ACC112 (cell line): ENCODE measurements at regions not wholly inside any gene's neighbourhood (a gene's known extent, or its start where the extent isn't known, plus 50 kb on each side); places are given as distances from the start of the nearest gene placed in this dataset.

Source experiments
- H2AFZ ChIP-seq: fragments of 200-600 bp; sonication (generic); one replicate; pipeline ENCODE4 v1.6.0; 2017; ENCODE audit warnings: antibody characterized with exemption, low read length; ENCODE audit not compliant: unreplicated experiment
- H3K27ac ChIP-seq: fragments of 200-600 bp; sonication (generic); 2 replicates; pipeline ENCODE4 v1.5.1; 2014; ENCODE audit warnings: low read depth, mild to moderate bottlenecking, antibody characterized with exemption, low read length, moderate library complexity
- H3K27me3 ChIP-seq: fragments of 200-600 bp; sonication (generic); 2 replicates; pipeline ENCODE4 v1.6.1; 2014; ENCODE audit warnings: mild to moderate bottlenecking, antibody characterized with exemption, low read length, moderate library complexity, mixed read lengths; ENCODE audit not compliant: insufficient read depth
- H3K36me3 ChIP-seq: fragments of 200-600 bp; sonication (generic); 2 replicates; pipeline ENCODE4 v1.6.1; 2016; ENCODE audit warnings: mild to moderate bottlenecking, antibody characterized with exemption, low read length, moderate library complexity, mixed read lengths; ENCODE audit not compliant: insufficient read depth
- H3K4me1 ChIP-seq: fragments of 200-600 bp; sonication (generic); one replicate; pipeline ENCODE4 v1.6.1; 2016; ENCODE audit warnings: low read length, mixed read lengths; ENCODE audit not compliant: insufficient read depth, unreplicated experiment, control insufficient read depth
- H3K4me3 ChIP-seq: fragments of 200-600 bp; sonication (generic); 2 replicates; pipeline ENCODE4 v1.5.1; 2014; ENCODE audit warnings: mild to moderate bottlenecking, low read depth, low read length
- H3K79me2 ChIP-seq: fragments of 200-600 bp; sonication (generic); one replicate; pipeline ENCODE4 v1.6.0; 2016; ENCODE audit warnings: low read length; ENCODE audit not compliant: control insufficient read depth, unreplicated experiment, insufficient read depth

- Histone ChIP-seq H3K4me3 (no peak overlapping the region), H3K79me2 (no peaks in the 10 kb centered on the region), H3K27me3 (no peaks in the 10 kb centered on the region), H3K36me3 (no peaks in the 10 kb centered on the region), H2AFZ (no peak overlapping the region), H3K4me1 (no peaks in the 10 kb centered on the region), H3K27ac (no peak overlapping the region)
Observed at GRCh38 chr14:105865904-105866840, 339.8 kb downstream of the TMEM121 start.

GRCh38 chr14:105866841-105867321 lies 340.5 kb downstream of the TMEM121 start:
- no peak overlapping the region for H3K4me3 ChIP-seq
- no peaks in the 10 kb centered on the region for H3K4me1 ChIP-seq
- H3K79me2 ChIP-seq, result no peaks in the 10 kb centered on the region
- H3K27me3 ChIP-seq, result no peaks in the 10 kb centered on the region
- no peaks in the 10 kb centered on the region for H3K36me3 ChIP-seq
- no peak overlapping the region for H3K27ac ChIP-seq
- no peak overlapping the region for H2AFZ ChIP-seq

GRCh38 chr14:105867961-105868599 lies 341.7 kb downstream of the TMEM121 start:
- no peaks in the 10 kb centered on the region for H3K27me3 ChIP-seq
- no peaks in the 10 kb centered on the region for H3K79me2 ChIP-seq
- no peak overlapping the region for H2AFZ ChIP-seq
- H3K4me1 ChIP-seq, result no peaks in the 10 kb centered on the region
- H3K4me3 ChIP-seq, result no peak overlapping the region
- H3K36me3 ChIP-seq, result no peaks in the 10 kb centered on the region
- no peak overlapping the region for H3K27ac ChIP-seq

GRCh38 chr14:105871590-105871989 lies 345.2 kb downstream of the TMEM121 start:
- Histone ChIP-seq H3K4me3 (no peak overlapping the region), H3K36me3 (no peaks in the 10 kb centered on the region), H3K27me3 (no peaks in the 10 kb centered on the region), H2AFZ (no peak overlapping the region), H3K4me1 (no peaks in the 10 kb centered on the region), H3K79me2 (no peaks in the 10 kb centered on the region), H3K27ac (no peak overlapping the region)

- no peak overlapping the region for H3K27ac ChIP-seq
- H2AFZ ChIP-seq, result no peak overlapping the region
- no peak overlapping the region for H3K4me3 ChIP-seq
- no peaks in the 10 kb centered on the region for H3K79me2 ChIP-seq
- no peaks in the 10 kb centered on the region for H3K36me3 ChIP-seq
- no peaks in the 10 kb centered on the region for H3K27me3 ChIP-seq
- no peaks in the 10 kb centered on the region for H3K4me1 ChIP-seq
Observed at GRCh38 chr14:105873870-105874512, 347.6 kb downstream of the TMEM121 start.

GRCh38 chr14:105876158-105876557 lies 349.8 kb downstream of the TMEM121 start:
- H3K79me2 ChIP-seq, result no peaks in the 10 kb centered on the region
- no peaks in the 10 kb centered on the region for H3K4me1 ChIP-seq
- H3K4me3 ChIP-seq, result no peak overlapping the region
- H3K27me3 ChIP-seq, result no peaks in the 10 kb centered on the region
- no peak overlapping the region for H3K27ac ChIP-seq
- H3K36me3 ChIP-seq, result no peaks in the 10 kb centered on the region
- H2AFZ ChIP-seq, result no peak overlapping the region

GRCh38 chr14:105876829-105877228 lies 350.4 kb downstream of the TMEM121 start:
- no peaks in the 10 kb centered on the region for H3K36me3 ChIP-seq
- no peaks in the 10 kb centered on the region for H3K27me3 ChIP-seq
- no peak overlapping the region for H3K27ac ChIP-seq
- H3K79me2 ChIP-seq, result no peaks in the 10 kb centered on the region
- no peaks in the 10 kb centered on the region for H3K4me1 ChIP-seq
- H3K4me3 ChIP-seq, result no peak overlapping the region
- no peak overlapping the region for H2AFZ ChIP-seq

- Histone ChIP-seq H3K36me3 (no peaks in the 10 kb centered on the region), H3K79me2 (no peaks in the 10 kb centered on the region), H3K27me3 (no peaks in the 10 kb centered on the region), H3K4me1 (no peaks in the 10 kb centered on the region), H3K27ac (no peak overlapping the region), H3K4me3 (no peak overlapping the region), H2AFZ (no peak overlapping the region)
Observed at GRCh38 chr14:105877645-105878044, 351.3 kb downstream of the TMEM121 start.

GRCh38 chr14:105878125-105878524 lies 351.7 kb downstream of the TMEM121 start:
- no peaks in the 10 kb centered on the region for H3K4me1 ChIP-seq
- H3K36me3 ChIP-seq, result no peaks in the 10 kb centered on the region
- H3K79me2 ChIP-seq, result no peaks in the 10 kb centered on the region
- H3K27ac ChIP-seq, result no peak overlapping the region
- H3K27me3 ChIP-seq, result no peaks in the 10 kb centered on the region
- H3K4me3 ChIP-seq, result no peak overlapping the region
- no peak overlapping the region for H2AFZ ChIP-seq

GRCh38 chr14:105878554-105878953 lies 352.2 kb downstream of the TMEM121 start:
- no peak overlapping the region for H3K27ac ChIP-seq
- no peaks in the 10 kb centered on the region for H3K79me2 ChIP-seq
- H3K4me3 ChIP-seq, result no peak overlapping the region
- no peaks in the 10 kb centered on the region for H3K27me3 ChIP-seq
- no peak overlapping the region for H2AFZ ChIP-seq
- H3K4me1 ChIP-seq, result no peaks in the 10 kb centered on the region
- no peaks in the 10 kb centered on the region for H3K36me3 ChIP-seq
